ENCODE measurements at regions not wholly inside any gene's neighbourhood (a gene's known extent, or its start where the extent isn't known, plus 50 kb on each side); places are given as distances from the start of the nearest gene placed in this dataset.

DNA sequence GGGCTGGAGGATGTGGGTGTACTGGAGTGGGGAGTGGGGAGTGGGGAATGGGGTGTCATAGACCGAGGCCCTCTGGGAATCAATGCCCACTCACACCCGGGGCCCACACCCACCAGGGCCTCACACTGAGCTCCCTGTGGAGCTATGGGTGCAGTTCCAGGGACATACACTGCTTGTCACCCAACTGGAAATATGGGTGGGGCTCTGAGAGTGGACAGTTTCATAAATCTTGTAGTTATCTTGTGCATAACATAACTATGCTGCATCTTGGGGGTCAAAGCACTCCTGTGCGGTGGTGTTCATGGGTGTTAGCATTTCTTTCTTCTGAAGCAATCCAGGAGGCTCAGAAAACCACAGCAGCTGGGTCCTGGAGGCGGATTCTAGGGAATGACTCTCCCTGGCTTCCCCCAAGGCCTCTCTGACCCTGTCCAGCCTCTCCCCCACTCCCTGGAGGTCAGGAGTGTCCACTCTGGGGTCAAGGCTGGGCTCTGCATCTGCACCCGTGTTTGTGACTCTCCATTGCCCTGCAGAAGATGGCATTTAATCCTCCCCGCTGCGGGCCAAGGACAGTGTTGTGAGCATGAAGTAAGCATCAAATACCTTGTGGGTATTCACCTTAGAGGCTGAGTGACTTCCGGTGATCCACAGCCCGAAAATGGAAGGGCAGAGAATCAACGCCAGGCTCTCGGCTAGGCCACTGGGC lies 172.5 kb downstream of the CTTN start:
- no peak overlapping the region for H3K4me3 ChIP-seq (ENCODE audit: low read depth in 1 of 3, low read length in 3 of 3)
- no peak for DNase-seq (ENCODE audit: low spot score)
- H3K36me3 ChIP-seq (ENCODE audit: control insufficient read depth in 4 of 4, insufficient read depth in 3 of 4, low read depth in 1 of 4, low read length in 3 of 4), result no peaks in the 10 kb centered on the region
- no peak for TF ChIP-seq FOXA1 (IDR thresholded peaks at IDR 0.05)
- no peak for TF ChIP-seq YY1 (IDR thresholded peaks at IDR 0.05)
- no peak for TF ChIP-seq TAF1 (conservative IDR thresholded peaks at IDR 0.05)
- TF ChIP-seq, protein P1, sequence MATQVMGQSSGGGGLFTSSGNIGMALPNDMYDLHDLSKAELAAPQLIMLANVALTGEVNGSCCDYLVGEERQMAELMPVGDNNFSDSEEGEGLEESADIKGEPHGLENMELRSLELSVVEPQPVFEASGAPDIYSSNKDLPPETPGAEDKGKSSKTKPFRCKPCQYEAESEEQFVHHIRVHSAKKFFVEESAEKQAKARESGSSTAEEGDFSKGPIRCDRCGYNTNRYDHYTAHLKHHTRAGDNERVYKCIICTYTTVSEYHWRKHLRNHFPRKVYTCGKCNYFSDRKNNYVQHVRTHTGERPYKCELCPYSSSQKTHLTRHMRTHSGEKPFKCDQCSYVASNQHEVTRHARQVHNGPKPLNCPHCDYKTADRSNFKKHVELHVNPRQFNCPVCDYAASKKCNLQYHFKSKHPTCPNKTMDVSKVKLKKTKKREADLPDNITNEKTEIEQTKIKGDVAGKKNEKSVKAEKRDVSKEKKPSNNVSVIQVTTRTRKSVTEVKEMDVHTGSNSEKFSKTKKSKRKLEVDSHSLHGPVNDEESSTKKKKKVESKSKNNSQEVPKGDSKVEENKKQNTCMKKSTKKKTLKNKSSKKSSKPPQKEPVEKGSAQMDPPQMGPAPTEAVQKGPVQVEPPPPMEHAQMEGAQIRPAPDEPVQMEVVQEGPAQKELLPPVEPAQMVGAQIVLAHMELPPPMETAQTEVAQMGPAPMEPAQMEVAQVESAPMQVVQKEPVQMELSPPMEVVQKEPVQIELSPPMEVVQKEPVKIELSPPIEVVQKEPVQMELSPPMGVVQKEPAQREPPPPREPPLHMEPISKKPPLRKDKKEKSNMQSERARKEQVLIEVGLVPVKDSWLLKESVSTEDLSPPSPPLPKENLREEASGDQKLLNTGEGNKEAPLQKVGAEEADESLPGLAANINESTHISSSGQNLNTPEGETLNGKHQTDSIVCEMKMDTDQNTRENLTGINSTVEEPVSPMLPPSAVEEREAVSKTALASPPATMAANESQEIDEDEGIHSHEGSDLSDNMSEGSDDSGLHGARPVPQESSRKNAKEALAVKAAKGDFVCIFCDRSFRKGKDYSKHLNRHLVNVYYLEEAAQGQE (IDR thresholded peaks at IDR 0.05), result no peak
- TF ChIP-seq ZBTB33 (IDR thresholded peaks at IDR 0.05), result no peak
- TF ChIP-seq HNF4A (conservative IDR thresholded peaks at IDR 0.05), result no peak
- no peak for TF ChIP-seq HNF4G (IDR thresholded peaks at IDR 0.05)
- no peak for TF ChIP-seq EGR1 (IDR thresholded peaks at IDR 0.05; ENCODE audit: low read depth in 2 of 2)
- TF ChIP-seq MAX (IDR thresholded peaks at IDR 0.05), result no peak
- no peak for TF ChIP-seq NR2F2 (IDR thresholded peaks at IDR 0.05)
- no peak overlapping the region for H3K9ac ChIP-seq (ENCODE audit: low read depth in 1 of 2, low read length in 2 of 2)
- WGBS, result 73% methylated on average over 11 of the region's 11 CpGs
- no peak overlapping the region for H3K27ac ChIP-seq (ENCODE audit: low read depth in 1 of 2, low read length in 2 of 2)
- no peaks in the 10 kb centered on the region for H3K9me3 ChIP-seq (ENCODE audit: control insufficient read depth in 4 of 4, low read length in 3 of 4)
- no peaks in the 10 kb centered on the region for H3K27me3 ChIP-seq (ENCODE audit: control insufficient read depth in 4 of 4, insufficient read depth in 4 of 4, low read length in 3 of 4)
- H3K4me1 ChIP-seq (ENCODE audit: control insufficient read depth in 4 of 4, insufficient read depth in 4 of 4, low read length in 3 of 4), result peaks cover 3 to 11% (median 4%) of the 10 kb centered on the region in 4 donors

- Histone ChIP-seq H3K27ac (ENCODE audit: low read depth in 1 of 2, low read length in 2 of 2) (no peak overlapping the region), H3K4me1 (ENCODE audit: control insufficient read depth in 4 of 4, insufficient read depth in 4 of 4, low read length in 3 of 4) (peaks cover 3 to 11% (median 7%) of the 10 kb centered on the region in 4 donors), H3K4me3 (ENCODE audit: low read depth in 1 of 3, low read length in 3 of 3) (no peak overlapping the region), H3K9me3 (ENCODE audit: control insufficient read depth in 4 of 4, low read length in 3 of 4) (no peaks in the 10 kb centered on the region), H3K27me3 (ENCODE audit: control insufficient read depth in 4 of 4, insufficient read depth in 4 of 4, low read length in 3 of 4) (no peaks in the 10 kb centered on the region), H3K9ac (ENCODE audit: low read depth in 1 of 2, low read length in 2 of 2) (no peak overlapping the region), H3K36me3 (ENCODE audit: control insufficient read depth in 4 of 4, insufficient read depth in 3 of 4, low read depth in 1 of 4, low read length in 3 of 4) (no peaks in the 10 kb centered on the region)
- DNase-seq (ENCODE audit: low spot score), result no peak
- 99% methylated on average over 18 of the region's 18 CpGs for WGBS
- TF ChIP-seq NR2F2 (IDR thresholded peaks at IDR 0.05) (no peak), HNF4A (conservative IDR thresholded peaks at IDR 0.05) (no peak), SP1 (IDR thresholded peaks at IDR 0.05) (no peak), RXRA (IDR thresholded peaks at IDR 0.05) (no peak), RAD21 (IDR thresholded peaks at IDR 0.05) (no peak), HNF4G (IDR thresholded peaks at IDR 0.05) (no peak), EGR1 (IDR thresholded peaks at IDR 0.05; ENCODE audit: low read depth in 2 of 2) (no peak), FOXA1 (IDR thresholded peaks at IDR 0.05) (no peak), FOXA2 (IDR thresholded peaks at IDR 0.05) (no peak), MAX (IDR thresholded peaks at IDR 0.05) (no peak), JUND (IDR thresholded peaks at IDR 0.05) (no peak), YY1 (IDR thresholded peaks at IDR 0.05) (no peak), GABPA (IDR thresholded peaks at IDR 0.05 in 1 of 2, conservative IDR thresholded peaks at IDR 0.05 in 1 of 2) (no peak), ZBTB33 (IDR thresholded peaks at IDR 0.05) (no peak)
- TF ChIP-seq, protein P2, sequence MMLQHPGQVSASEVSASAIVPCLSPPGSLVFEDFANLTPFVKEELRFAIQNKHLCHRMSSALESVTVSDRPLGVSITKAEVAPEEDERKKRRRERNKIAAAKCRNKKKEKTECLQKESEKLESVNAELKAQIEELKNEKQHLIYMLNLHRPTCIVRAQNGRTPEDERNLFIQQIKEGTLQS (IDR thresholded peaks at IDR 0.05), result no peak
- TF ChIP-seq, protein P3, sequence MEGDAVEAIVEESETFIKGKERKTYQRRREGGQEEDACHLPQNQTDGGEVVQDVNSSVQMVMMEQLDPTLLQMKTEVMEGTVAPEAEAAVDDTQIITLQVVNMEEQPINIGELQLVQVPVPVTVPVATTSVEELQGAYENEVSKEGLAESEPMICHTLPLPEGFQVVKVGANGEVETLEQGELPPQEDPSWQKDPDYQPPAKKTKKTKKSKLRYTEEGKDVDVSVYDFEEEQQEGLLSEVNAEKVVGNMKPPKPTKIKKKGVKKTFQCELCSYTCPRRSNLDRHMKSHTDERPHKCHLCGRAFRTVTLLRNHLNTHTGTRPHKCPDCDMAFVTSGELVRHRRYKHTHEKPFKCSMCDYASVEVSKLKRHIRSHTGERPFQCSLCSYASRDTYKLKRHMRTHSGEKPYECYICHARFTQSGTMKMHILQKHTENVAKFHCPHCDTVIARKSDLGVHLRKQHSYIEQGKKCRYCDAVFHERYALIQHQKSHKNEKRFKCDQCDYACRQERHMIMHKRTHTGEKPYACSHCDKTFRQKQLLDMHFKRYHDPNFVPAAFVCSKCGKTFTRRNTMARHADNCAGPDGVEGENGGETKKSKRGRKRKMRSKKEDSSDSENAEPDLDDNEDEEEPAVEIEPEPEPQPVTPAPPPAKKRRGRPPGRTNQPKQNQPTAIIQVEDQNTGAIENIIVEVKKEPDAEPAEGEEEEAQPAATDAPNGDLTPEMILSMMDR (IDR thresholded peaks at IDR 0.05; ENCODE audit: low read depth, low read length, missing input control), result no peak
These were observed 174.6 kb downstream of the CTTN start for GRCh38 chr11:70572974-70573260.

All from liver (tissue), 8 donors.